ENCODE measurements at regions not wholly inside any gene's neighbourhood (a gene's known extent, or its start where the extent isn't known, plus 50 kb on each side); places are given as distances from the start of the nearest gene placed in this dataset.

GRCh38 chr12:127654383-127654985, 612.5 kb upstream of the TMEM132C start:
- no peak for DNase-seq (ENCODE audit: low spot score)
- in situ Hi-C loops (cut with MboI; ENCODE audit: low sequenced_read_pairs, unreplicated experiment): no loop called here
- TF ChIP-seq CTCF (IDR thresholded peaks at IDR 0.05; ENCODE audit: borderline replicate concordance, control extremely low read depth, extremely low read depth, insufficient read depth, missing control alignments): no peak

GRCh38 chr12:127655691-127656090, 611.3 kb upstream of the TMEM132C start:
- in situ Hi-C loops (cut with MboI; ENCODE audit: low sequenced_read_pairs, unreplicated experiment): no loop called here
- no peak for TF ChIP-seq CTCF (IDR thresholded peaks at IDR 0.05; ENCODE audit: borderline replicate concordance, control extremely low read depth, extremely low read depth, insufficient read depth, missing control alignments)
- DNase-seq (ENCODE audit: low spot score): no peak

- in situ Hi-C loops (cut with MboI; ENCODE audit: low sequenced_read_pairs, unreplicated experiment): no loop called here
- DNase-seq (ENCODE audit: low spot score): no peak
- no peak for TF ChIP-seq CTCF (IDR thresholded peaks at IDR 0.05; ENCODE audit: borderline replicate concordance, control extremely low read depth, extremely low read depth, insufficient read depth, missing control alignments)
Observed at GRCh38 chr12:127656266-127656665, 610.7 kb upstream of the TMEM132C start.

- no peak for DNase-seq (ENCODE audit: low spot score)
- TF ChIP-seq CTCF (IDR thresholded peaks at IDR 0.05; ENCODE audit: borderline replicate concordance, control extremely low read depth, extremely low read depth, insufficient read depth, missing control alignments): no peak
- in situ Hi-C loops (cut with MboI; ENCODE audit: low sequenced_read_pairs, unreplicated experiment): no loop called here
Observed at GRCh38 chr12:127657036-127657435, 609.9 kb upstream of the TMEM132C start.

- in situ Hi-C loops (cut with MboI; ENCODE audit: low sequenced_read_pairs, unreplicated experiment): no loop called here
- TF ChIP-seq CTCF (IDR thresholded peaks at IDR 0.05; ENCODE audit: borderline replicate concordance, control extremely low read depth, extremely low read depth, insufficient read depth, missing control alignments): no peak
- DNase-seq (ENCODE audit: low spot score): no peak
Observed at GRCh38 chr12:127660961-127661360, 606.0 kb upstream of the TMEM132C start.

- in situ Hi-C loops (cut with MboI; ENCODE audit: low sequenced_read_pairs, unreplicated experiment): no loop called here
- no peak for TF ChIP-seq CTCF (IDR thresholded peaks at IDR 0.05; ENCODE audit: borderline replicate concordance, control extremely low read depth, extremely low read depth, insufficient read depth, missing control alignments)
- DNase-seq (ENCODE audit: low spot score): no peak
Observed at GRCh38 chr12:127663716-127664115, 603.3 kb upstream of the TMEM132C start.

Measured in GM13976 (cell line).